ENCODE measurements at regions not wholly inside any gene's neighbourhood (a gene's known extent, or its start where the extent isn't known, plus 50 kb on each side); places are given as distances from the start of the nearest gene placed in this dataset.

- TF ChIP-seq EZH2phosphoT487 (IDR thresholded peaks at IDR 0.05; ENCODE audit: borderline replicate concordance, low read depth) (no peak), YY1 (IDR thresholded peaks at IDR 0.05; ENCODE audit: low read depth) (no peak), RCOR1 (IDR thresholded peaks at IDR 0.05; ENCODE audit: low read length) (no peak), JUND (IDR thresholded peaks at IDR 0.05) (no peak), CHD2 (IDR thresholded peaks at IDR 0.05; ENCODE audit: low read length, partially characterized antibody) (no peak), MAX (IDR thresholded peaks at IDR 0.05; ENCODE audit: low read depth) (no peak), SMC3 (IDR thresholded peaks at IDR 0.05; ENCODE audit: low read depth, low read length) (no peak), GABPA (IDR thresholded peaks at IDR 0.05; ENCODE audit: low read depth) (no peak), EP300 (IDR thresholded peaks at IDR 0.05; ENCODE audit: borderline replicate concordance in 1 of 2, low read depth in 1 of 2, low read length in 1 of 2) (no peak), FOXJ3 (CRISPR knock-in tag; IDR thresholded peaks at IDR 0.05) (no peak), POLR2AphosphoS5 (IDR thresholded peaks at IDR 0.05; ENCODE audit: low read depth, low read length) (no peak), ELF1 (IDR thresholded peaks at IDR 0.05) (no peak), USF2 (IDR thresholded peaks at IDR 0.05; ENCODE audit: borderline replicate concordance, low read depth, low read length) (no peak)
- TF ChIP-seq, protein P1, sequence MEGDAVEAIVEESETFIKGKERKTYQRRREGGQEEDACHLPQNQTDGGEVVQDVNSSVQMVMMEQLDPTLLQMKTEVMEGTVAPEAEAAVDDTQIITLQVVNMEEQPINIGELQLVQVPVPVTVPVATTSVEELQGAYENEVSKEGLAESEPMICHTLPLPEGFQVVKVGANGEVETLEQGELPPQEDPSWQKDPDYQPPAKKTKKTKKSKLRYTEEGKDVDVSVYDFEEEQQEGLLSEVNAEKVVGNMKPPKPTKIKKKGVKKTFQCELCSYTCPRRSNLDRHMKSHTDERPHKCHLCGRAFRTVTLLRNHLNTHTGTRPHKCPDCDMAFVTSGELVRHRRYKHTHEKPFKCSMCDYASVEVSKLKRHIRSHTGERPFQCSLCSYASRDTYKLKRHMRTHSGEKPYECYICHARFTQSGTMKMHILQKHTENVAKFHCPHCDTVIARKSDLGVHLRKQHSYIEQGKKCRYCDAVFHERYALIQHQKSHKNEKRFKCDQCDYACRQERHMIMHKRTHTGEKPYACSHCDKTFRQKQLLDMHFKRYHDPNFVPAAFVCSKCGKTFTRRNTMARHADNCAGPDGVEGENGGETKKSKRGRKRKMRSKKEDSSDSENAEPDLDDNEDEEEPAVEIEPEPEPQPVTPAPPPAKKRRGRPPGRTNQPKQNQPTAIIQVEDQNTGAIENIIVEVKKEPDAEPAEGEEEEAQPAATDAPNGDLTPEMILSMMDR (IDR thresholded peaks at IDR 0.05): no peak
These were observed 128.2 kb downstream of the MZT1 start for GRCh38 chr13:72599178-72599743.

Data from SK-N-SH (cell line).